Thyroid gland (tissue), 4 donors: ENCODE measurements at regions not wholly inside any gene's neighbourhood (a gene's known extent, or its start where the extent isn't known, plus 50 kb on each side); places are given as distances from the start of the nearest gene placed in this dataset.

ENCODE experiments used
- CTCF ChIP-seq, 6 experiments: fragments of 200-600 bp in 3 of 6; fragments of 450-650 bp in 3 of 6; sonication (generic) in 3 of 6; IDR thresholded peaks; one replicate each; pipeline ENCODE4 v1.5.1; 2016 to 2019; ENCODE audit warnings: antibody characterized with exemption in 6 of 6, mild to moderate bottlenecking in 2 of 6, inconsistent platforms in 1 of 6, moderate library complexity in 1 of 6
- POLR2A ChIP-seq, 2 donors: fragments of 450-650 bp; IDR thresholded peaks; one replicate each; pipeline ENCODE4 v1.6.1; 2017; ENCODE audit warnings: antibody characterized with exemption in 2 of 2, mild to moderate bottlenecking in 2 of 2, moderate library complexity in 1 of 2

- TF ChIP-seq CTCF (IDR thresholded peaks at IDR 0.05) (no peak), POLR2A (IDR thresholded peaks at IDR 0.05) (no peak)
Measured at GRCh38 chr5:99929806-99930135, 605.4 kb upstream of the FAM174A start.
